LNCAP (cell line): ENCODE measurements at regions not wholly inside any gene's neighbourhood (a gene's known extent, or its start where the extent isn't known, plus 50 kb on each side); places are given as distances from the start of the nearest gene placed in this dataset.

Experiments
- CTCF ChIP-seq: fragments of 450-650 bp; IDR thresholded peaks from 2 replicates; pipeline ENCODE4 v1.5.1; 2017; ENCODE audit warnings: mild to moderate bottlenecking

GRCh38 chr18:4797002-4797685, 342.0 kb upstream of the DLGAP1 start:
- no peak for TF ChIP-seq CTCF

GRCh38 chr18:4789506-4789905, 334.4 kb upstream of the DLGAP1 start:
- TF ChIP-seq CTCF = no peak

DNA sequence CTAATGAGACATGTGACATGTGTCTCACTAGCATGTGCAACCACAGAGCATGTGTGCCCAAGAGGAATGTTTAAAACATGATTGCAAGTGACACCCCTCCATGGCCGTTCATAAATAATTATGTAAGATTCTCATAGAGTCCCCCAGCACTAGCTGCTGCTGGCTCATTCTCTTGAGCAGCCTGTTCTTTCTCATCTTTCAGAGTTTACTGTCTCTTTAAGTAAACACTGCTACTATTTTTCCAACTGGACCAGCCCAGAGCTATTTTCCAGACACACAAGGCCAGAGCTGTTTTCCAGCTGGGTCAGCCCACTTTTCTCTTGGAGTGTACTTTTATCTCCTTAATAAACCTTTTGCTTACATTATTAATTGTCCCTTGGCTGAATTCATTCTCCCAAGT, 326.8 kb upstream of the DLGAP1 start:
- no peak for TF ChIP-seq CTCF

DNA sequence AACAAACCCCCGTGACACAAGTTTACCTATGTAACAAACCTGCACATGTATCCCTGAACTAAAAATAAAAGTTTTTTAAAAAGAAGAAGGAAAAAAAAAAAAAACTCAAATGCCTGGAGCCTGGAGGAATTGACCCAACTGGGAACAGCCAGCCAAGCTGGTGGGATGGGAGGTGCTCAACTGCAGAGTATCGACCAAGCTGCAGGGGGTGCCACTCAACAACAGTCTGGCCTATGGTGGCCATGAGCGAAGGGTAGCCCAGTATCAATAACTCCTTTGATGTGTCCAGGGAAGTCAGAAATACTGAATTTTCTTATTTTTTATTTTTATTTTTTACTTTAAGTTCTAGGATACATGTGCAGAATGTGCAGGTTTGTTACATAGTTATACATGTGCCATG, 310.3 kb upstream of the DLGAP1 start:
- TF ChIP-seq CTCF = no peak

DNA sequence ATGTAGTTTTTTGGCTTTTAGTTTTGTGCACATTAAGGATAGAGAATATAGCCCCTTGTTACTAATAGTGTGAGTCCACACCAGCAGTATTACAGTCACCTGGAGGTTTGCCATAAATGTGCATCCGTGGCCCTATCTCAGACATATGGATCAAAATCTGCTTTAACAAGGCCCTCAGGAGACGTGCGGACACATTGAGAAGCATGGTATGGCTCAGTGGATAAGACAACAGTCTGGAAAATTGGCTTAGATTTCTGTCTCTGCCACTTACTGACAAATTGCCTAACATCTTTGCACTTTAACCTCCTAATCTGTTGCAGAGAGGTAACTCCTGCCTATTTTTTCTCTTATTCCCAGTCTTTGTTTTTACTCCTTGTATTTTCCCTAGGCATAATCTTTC, 307.2 kb upstream of the DLGAP1 start:
- TF ChIP-seq CTCF = no peak

DNA sequence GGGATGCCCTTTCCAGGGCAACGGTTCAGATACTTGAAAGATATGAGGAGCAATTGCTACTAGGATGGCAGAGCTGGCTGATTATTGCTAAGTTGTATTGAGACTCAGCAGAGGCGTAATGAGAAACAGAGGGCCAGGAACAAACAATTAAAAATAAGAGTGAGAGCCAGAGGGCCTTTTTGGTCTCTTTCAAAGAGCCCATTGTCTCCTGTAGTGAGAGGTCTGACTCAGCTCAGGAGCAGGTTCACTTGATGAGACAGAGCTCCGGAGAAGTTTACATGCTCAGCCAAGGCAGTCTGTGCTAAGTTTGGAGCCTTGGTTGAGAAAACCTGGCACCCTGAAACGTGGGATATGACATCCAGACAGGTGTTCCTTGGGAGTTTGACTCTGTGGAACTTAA, 303.9 kb upstream of the DLGAP1 start:
- no peak for TF ChIP-seq CTCF

- no peak for TF ChIP-seq CTCF
Measured at GRCh38 chr18:4755848-4756247, 300.7 kb upstream of the DLGAP1 start.

DNA sequence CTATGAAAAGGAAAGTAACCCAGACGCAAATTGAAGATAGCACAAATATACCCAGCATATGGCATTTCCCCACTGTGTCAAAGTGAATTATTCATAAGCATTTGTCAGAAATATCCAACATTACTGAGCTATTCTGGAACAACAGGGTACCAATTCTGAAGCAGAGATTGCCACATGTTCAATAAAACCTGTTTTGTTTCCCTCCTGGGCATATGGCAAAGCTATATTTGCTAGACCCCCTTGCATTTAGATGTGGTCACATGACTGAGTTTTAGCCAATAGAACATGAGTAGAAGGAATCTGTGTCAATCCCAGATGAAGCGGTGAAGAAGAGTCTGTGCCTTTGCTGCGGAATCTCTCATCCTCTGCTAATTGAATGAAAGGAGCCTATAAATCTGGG, 296.4 kb upstream of the DLGAP1 start:
- TF ChIP-seq CTCF = no peak
